ENCODE measurements at regions not wholly inside any gene's neighbourhood (a gene's known extent, or its start where the extent isn't known, plus 50 kb on each side); places are given as distances from the start of the nearest gene placed in this dataset.
A peak's percentile ranks its signal among the peaks of the same experiment; 100 is the strongest.

GRCh38 chr7:17700138-17700537, 240.2 kb downstream of the SNX13 start:
- H3K9me3 ChIP-seq: peaks cover 0 to 25% (median 11%) of the 10 kb centered on the region in 3 donors
- no peak overlapping the region for H3K4me3 ChIP-seq
- no peaks in the 10 kb centered on the region for H3K36me3 ChIP-seq
- intact Hi-C loops (cut with DNase I; ENCODE audit: low total_unique reads): no loop called here
- no peak for DNase-seq
- TF ChIP-seq CTCF (IDR thresholded peaks at IDR 0.05): no peak
- H3K27me3 ChIP-seq: no peaks in the 10 kb centered on the region
- no peak overlapping the region for H3K27ac ChIP-seq
- no peaks in the 10 kb centered on the region for H3K4me1 ChIP-seq

- Histone ChIP-seq H3K9me3 (no peaks in the 10 kb centered on the region), H3K27me3 (no peaks in the 10 kb centered on the region), H3K27ac (no peak overlapping the region), H3K4me3 (no peak overlapping the region), H3K36me3 (no peaks in the 10 kb centered on the region), H3K4me1 (no peaks in the 10 kb centered on the region)
- no peak for TF ChIP-seq CTCF (IDR thresholded peaks at IDR 0.05)
- intact Hi-C loops (cut with DNase I; ENCODE audit: low total_unique reads): no loop called here
- DNase-seq: no peak
These were observed 234.0 kb downstream of the SNX13 start for GRCh38 chr7:17706275-17706674.

GRCh38 chr7:17706734-17707133, 233.6 kb downstream of the SNX13 start:
- H3K27ac ChIP-seq: no peak overlapping the region
- peak; percentile 45 to 47 for TF ChIP-seq CTCF (IDR thresholded peaks at IDR 0.05)
- no peaks in the 10 kb centered on the region for H3K36me3 ChIP-seq
- peak in 1 of 2 donors; percentile 25 for DNase-seq
- H3K27me3 ChIP-seq: no peaks in the 10 kb centered on the region
- H3K4me1 ChIP-seq: no peaks in the 10 kb centered on the region
- no peaks in the 10 kb centered on the region for H3K9me3 ChIP-seq
- H3K4me3 ChIP-seq: no peak overlapping the region
- intact Hi-C loops (cut with DNase I; ENCODE audit: low total_unique reads): no loop called here

- no peak overlapping the region for H3K4me3 ChIP-seq
- H3K4me1 ChIP-seq: no peaks in the 10 kb centered on the region
- H3K27ac ChIP-seq: no peak overlapping the region
- H3K36me3 ChIP-seq: no peaks in the 10 kb centered on the region
- no peak for TF ChIP-seq CTCF (IDR thresholded peaks at IDR 0.05)
- no peaks in the 10 kb centered on the region for H3K9me3 ChIP-seq
- H3K27me3 ChIP-seq: no peaks in the 10 kb centered on the region
- DNase-seq: no peak
- intact Hi-C loops (cut with DNase I; ENCODE audit: low total_unique reads): no loop called here
These were observed 231.2 kb downstream of the SNX13 start for GRCh38 chr7:17709127-17709526.

GRCh38 chr7:17709599-17709998, 230.7 kb downstream of the SNX13 start:
- no peak overlapping the region for H3K4me3 ChIP-seq
- intact Hi-C loops (cut with DNase I; ENCODE audit: low total_unique reads): no loop called here
- no peak for TF ChIP-seq CTCF (IDR thresholded peaks at IDR 0.05)
- no peak overlapping the region for H3K27ac ChIP-seq
- no peaks in the 10 kb centered on the region for H3K9me3 ChIP-seq
- H3K36me3 ChIP-seq: no peaks in the 10 kb centered on the region
- no peaks in the 10 kb centered on the region for H3K4me1 ChIP-seq
- DNase-seq: no peak
- no peaks in the 10 kb centered on the region for H3K27me3 ChIP-seq

GRCh38 chr7:17710312-17710711, 230.0 kb downstream of the SNX13 start:
- no peak overlapping the region for H3K27ac ChIP-seq
- no peaks in the 10 kb centered on the region for H3K9me3 ChIP-seq
- H3K36me3 ChIP-seq: no peaks in the 10 kb centered on the region
- TF ChIP-seq CTCF (IDR thresholded peaks at IDR 0.05): no peak
- H3K27me3 ChIP-seq: no peaks in the 10 kb centered on the region
- no peak for DNase-seq
- no peak overlapping the region for H3K4me3 ChIP-seq
- intact Hi-C loops (cut with DNase I; ENCODE audit: low total_unique reads): no loop called here
- no peaks in the 10 kb centered on the region for H3K4me1 ChIP-seq

All from tibial artery (tissue), 4 donors.